Loucy (cell line): ENCODE measurements at regions not wholly inside any gene's neighbourhood (a gene's known extent, or its start where the extent isn't known, plus 50 kb on each side); places are given as distances from the start of the nearest gene placed in this dataset.

Experiments
- EZH2phosphoT487 ChIP-seq: fragments of 200-600 bp; IDR thresholded peaks from 2 replicates; pipeline ENCODE4 v1.6.1; 2018; ENCODE audit warnings: antibody characterized with exemption, mild to moderate bottlenecking, moderate library complexity, borderline replicate concordance
- TF ChIP-seq, protein P1 (sequence below): fragments of 200-600 bp; sonication (generic); conservative IDR thresholded peaks from 2 replicates; pipeline ENCODE4 v1.5.1; 2014; ENCODE audit warnings: mild to moderate bottlenecking, antibody characterized with exemption, low read length

- TF ChIP-seq, protein P1, sequence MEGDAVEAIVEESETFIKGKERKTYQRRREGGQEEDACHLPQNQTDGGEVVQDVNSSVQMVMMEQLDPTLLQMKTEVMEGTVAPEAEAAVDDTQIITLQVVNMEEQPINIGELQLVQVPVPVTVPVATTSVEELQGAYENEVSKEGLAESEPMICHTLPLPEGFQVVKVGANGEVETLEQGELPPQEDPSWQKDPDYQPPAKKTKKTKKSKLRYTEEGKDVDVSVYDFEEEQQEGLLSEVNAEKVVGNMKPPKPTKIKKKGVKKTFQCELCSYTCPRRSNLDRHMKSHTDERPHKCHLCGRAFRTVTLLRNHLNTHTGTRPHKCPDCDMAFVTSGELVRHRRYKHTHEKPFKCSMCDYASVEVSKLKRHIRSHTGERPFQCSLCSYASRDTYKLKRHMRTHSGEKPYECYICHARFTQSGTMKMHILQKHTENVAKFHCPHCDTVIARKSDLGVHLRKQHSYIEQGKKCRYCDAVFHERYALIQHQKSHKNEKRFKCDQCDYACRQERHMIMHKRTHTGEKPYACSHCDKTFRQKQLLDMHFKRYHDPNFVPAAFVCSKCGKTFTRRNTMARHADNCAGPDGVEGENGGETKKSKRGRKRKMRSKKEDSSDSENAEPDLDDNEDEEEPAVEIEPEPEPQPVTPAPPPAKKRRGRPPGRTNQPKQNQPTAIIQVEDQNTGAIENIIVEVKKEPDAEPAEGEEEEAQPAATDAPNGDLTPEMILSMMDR = no peak
- TF ChIP-seq EZH2phosphoT487 = no peak
Observed at GRCh38 chr14:83689265-83689664, 1840.7 kb upstream of the FLRT2 start.
